Inflammatory macrophage treated with lipopolysaccharide for 4 hours (primary cell): ENCODE measurements at regions not wholly inside any gene's neighbourhood (a gene's known extent, or its start where the extent isn't known, plus 50 kb on each side); places are given as distances from the start of the nearest gene placed in this dataset.
"Not testable (repeated sequence)": the region's sequence is repeated elsewhere in the genome, so short reads cannot be mapped to it uniquely, and the experiment has no call there.

Experiments used
- DNase-seq: peaks from one replicate; pipeline ENCODE4 v3.0.0-alpha.2; 2020

- no peak for DNase-seq
These were observed 747.1 kb upstream of the ADGRB3 start for GRCh38 chr6:67887747-67888545.

- DNase-seq = no peak
These were observed 747.7 kb upstream of the ADGRB3 start for GRCh38 chr6:67887419-67887746.

GRCh38 chr6:67886840-67887292, 748.2 kb upstream of the ADGRB3 start:
- no peak for DNase-seq

- no peak for DNase-seq
These were observed 748.9 kb upstream of the ADGRB3 start for GRCh38 chr6:67886036-67886707.

GRCh38 chr6:67885081-67886033, 749.7 kb upstream of the ADGRB3 start:
- DNase-seq = no peak

- DNase-seq = no peak
These were observed 750.6 kb upstream of the ADGRB3 start for GRCh38 chr6:67884442-67884841.

- DNase-seq = no peak
These were observed 751.3 kb upstream of the ADGRB3 start for GRCh38 chr6:67883500-67884366.

- no peak for DNase-seq
These were observed 752.4 kb upstream of the ADGRB3 start for GRCh38 chr6:67882436-67883311.

GRCh38 chr6:67881706-67882065, 753.4 kb upstream of the ADGRB3 start:
- no peak for DNase-seq

- DNase-seq = no peak
These were observed 754.0 kb upstream of the ADGRB3 start for GRCh38 chr6:67880939-67881705.

- DNase-seq = not testable (repeated sequence)
These were observed 754.7 kb upstream of the ADGRB3 start for GRCh38 chr6:67880343-67880742.

- not testable (repeated sequence) for DNase-seq
These were observed 755.2 kb upstream of the ADGRB3 start for GRCh38 chr6:67879928-67880327.

- DNase-seq = not testable (repeated sequence)
These were observed 755.8 kb upstream of the ADGRB3 start for GRCh38 chr6:67879105-67879904.

GRCh38 chr6:67878216-67878615, 756.9 kb upstream of the ADGRB3 start:
- DNase-seq = not testable (repeated sequence)

GRCh38 chr6:67877288-67877687, 757.8 kb upstream of the ADGRB3 start:
- DNase-seq = no peak

- DNase-seq = no peak
These were observed 759.2 kb upstream of the ADGRB3 start for GRCh38 chr6:67875877-67876383.

- DNase-seq = no peak
These were observed 764.8 kb upstream of the ADGRB3 start for GRCh38 chr6:67870321-67870720.

- DNase-seq = no peak
These were observed 771.7 kb upstream of the ADGRB3 start for GRCh38 chr6:67863346-67863745.

- no peak for DNase-seq
These were observed 781.0 kb upstream of the ADGRB3 start for GRCh38 chr6:67854098-67854497.
